Stomach (tissue), 8 donors: ENCODE measurements at regions not wholly inside any gene's neighbourhood (a gene's known extent, or its start where the extent isn't known, plus 50 kb on each side); places are given as distances from the start of the nearest gene placed in this dataset.

Source experiments
- DNase-seq, 2 donors: peaks; one replicate each; pipeline versions ENCODE4 v3.0.0 to v3.0.0-alpha.2; 2013 to 2019
- H3K27ac ChIP-seq, 5 donors: fragments of 200-600 bp in 4 of 5; sonication (generic) in 4 of 5; one replicate each; pipeline ENCODE4 v1.5.1; 2013 to 2019; ENCODE audit warnings: mild to moderate bottlenecking in 1 of 5, moderate library complexity in 1 of 5
- H3K27me3 ChIP-seq, 3 donors: fragments of 200-600 bp; sonication (generic); one replicate each; pipeline ENCODE4 v1.5.1; 2017 to 2019; ENCODE audit warnings: mixed run types in 1 of 3
- H3K36me3 ChIP-seq, 4 donors: fragments of 200-600 bp; sonication (generic); 1 replicate in 3 of 4; 2 replicates in 1 of 4; pipeline ENCODE4 v1.5.1; 2016 to 2019
- H3K4me1 ChIP-seq, 4 donors: fragments of 200-600 bp; sonication (generic); one replicate each; pipeline ENCODE4 v1.5.1; 2016 to 2019
- H3K4me3 ChIP-seq, 4 donors: fragments of 200-600 bp; sonication (generic) in 3 of 4; one replicate each; pipeline ENCODE4 v1.5.1; 2016 to 2019; ENCODE audit warnings: mild to moderate bottlenecking in 1 of 4
- H3K9me3 ChIP-seq, 4 donors: fragments of 200-600 bp; sonication (generic); one replicate each; pipeline ENCODE4 v1.5.1; 2016 to 2019
- EP300 ChIP-seq: sonication (generic); formaldehyde crosslinking; IDR thresholded peaks from one replicate; pipeline ENCODE4 v1.6.1; 2017; ENCODE audit warnings: antibody characterized with exemption
- POLR2A ChIP-seq, 4 donors: fragments of 450-650 bp; IDR thresholded peaks; one replicate each; pipeline ENCODE4 v1.6.1; 2016; ENCODE audit warnings: antibody characterized with exemption in 4 of 4, control low read depth in 2 of 4, mild to moderate bottlenecking in 1 of 4, moderate library complexity in 1 of 4
- POLR2AphosphoS5 ChIP-seq, 3 donors: sonication (generic); formaldehyde crosslinking; IDR thresholded peaks; one replicate each; pipeline ENCODE4 v1.6.1; 2016; ENCODE audit warnings: antibody characterized with exemption in 3 of 3
- WGBS, 5 donors: extraction: QIAGEN DNeasy Blood & Tissue Kit in 3 of 5; methylation state at CpG; one replicate each; pipeline versions ENCODE4 v1.1.5 to v1.1.7; 2013 to 2018; 5-methylcytosine and 5-hydroxymethylcytosine counted together
- intact Hi-C: fragments of 100-400 bp; cut with DNase I; formaldehyde crosslinking; loops from one replicate; pipeline ENCODE4 v1.15.1; 2023; ENCODE audit warnings: low total_unique reads
- TF ChIP-seq, protein P1 (sequence below), 7 experiments: fragments of 450-650 bp in 4 of 7; fragments of 200-600 bp in 3 of 7; sonication (generic) in 3 of 7; IDR thresholded peaks; one replicate each; pipeline ENCODE4 v1.5.1; 2016 to 2019; ENCODE audit warnings: antibody characterized with exemption in 7 of 7, control low read depth in 2 of 7, mild to moderate bottlenecking in 1 of 7
- donor health status: healthy with polysubstance abuse.
- donor health status: Bipolar disorder and iron deficiency.
- donor health status: healthy.

- no peaks in the 10 kb centered on the region for H3K36me3 ChIP-seq
- TF ChIP-seq, protein P1, sequence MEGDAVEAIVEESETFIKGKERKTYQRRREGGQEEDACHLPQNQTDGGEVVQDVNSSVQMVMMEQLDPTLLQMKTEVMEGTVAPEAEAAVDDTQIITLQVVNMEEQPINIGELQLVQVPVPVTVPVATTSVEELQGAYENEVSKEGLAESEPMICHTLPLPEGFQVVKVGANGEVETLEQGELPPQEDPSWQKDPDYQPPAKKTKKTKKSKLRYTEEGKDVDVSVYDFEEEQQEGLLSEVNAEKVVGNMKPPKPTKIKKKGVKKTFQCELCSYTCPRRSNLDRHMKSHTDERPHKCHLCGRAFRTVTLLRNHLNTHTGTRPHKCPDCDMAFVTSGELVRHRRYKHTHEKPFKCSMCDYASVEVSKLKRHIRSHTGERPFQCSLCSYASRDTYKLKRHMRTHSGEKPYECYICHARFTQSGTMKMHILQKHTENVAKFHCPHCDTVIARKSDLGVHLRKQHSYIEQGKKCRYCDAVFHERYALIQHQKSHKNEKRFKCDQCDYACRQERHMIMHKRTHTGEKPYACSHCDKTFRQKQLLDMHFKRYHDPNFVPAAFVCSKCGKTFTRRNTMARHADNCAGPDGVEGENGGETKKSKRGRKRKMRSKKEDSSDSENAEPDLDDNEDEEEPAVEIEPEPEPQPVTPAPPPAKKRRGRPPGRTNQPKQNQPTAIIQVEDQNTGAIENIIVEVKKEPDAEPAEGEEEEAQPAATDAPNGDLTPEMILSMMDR (IDR thresholded peaks at IDR 0.05) = no peak
- no peak for TF ChIP-seq POLR2A (IDR thresholded peaks at IDR 0.05)
- TF ChIP-seq POLR2AphosphoS5 (IDR thresholded peaks at IDR 0.05) = no peak
- TF ChIP-seq EP300 = no peak
- H3K4me3 ChIP-seq = no peak overlapping the region
- intact Hi-C loops = no loop called here
- peaks cover 0 to 8% (median 2%) of the 10 kb centered on the region in 4 donors for H3K4me1 ChIP-seq
- no peak for DNase-seq
- H3K27me3 ChIP-seq = no peaks in the 10 kb centered on the region
- H3K9me3 ChIP-seq = no peaks in the 10 kb centered on the region
- 45 to 63% (median 60%) methylated on average over 2 of the region's 2 CpGs for WGBS, 5 donors
- no peak overlapping the region for H3K27ac ChIP-seq
Observed at GRCh38 chr5:109994135-109994534, 304.4 kb downstream of the MAN2A1 start.

GRCh38 chr5:109996246-109996645 lies 306.5 kb downstream of the MAN2A1 start:
- peak in 1 of 2 donors; percentile 26 for DNase-seq
- Histone ChIP-seq H3K9me3 (no peaks in the 10 kb centered on the region), H3K36me3 (no peaks in the 10 kb centered on the region), H3K4me1 (peaks cover 0 to 15% (median 3%) of the 10 kb centered on the region in 4 donors), H3K27me3 (no peaks in the 10 kb centered on the region), H3K4me3 (no peak overlapping the region), H3K27ac (no peak overlapping the region)
- 53 to 65% (median 57%) methylated on average over 2 of the region's 2 CpGs for WGBS, 5 donors
- intact Hi-C loops = no loop called here
- TF ChIP-seq, protein P1 (IDR thresholded peaks at IDR 0.05) = no peak
- no peak for TF ChIP-seq POLR2AphosphoS5 (IDR thresholded peaks at IDR 0.05)
- no peak for TF ChIP-seq POLR2A (IDR thresholded peaks at IDR 0.05)
- TF ChIP-seq EP300 = no peak

- H3K4me1 ChIP-seq = peaks cover 0 to 22% (median 3%) of the 10 kb centered on the region in 4 donors
- no peak for DNase-seq
- no peak for TF ChIP-seq POLR2A (IDR thresholded peaks at IDR 0.05)
- no peak for TF ChIP-seq EP300
- TF ChIP-seq, protein P1 (IDR thresholded peaks at IDR 0.05) = no peak
- no peak for TF ChIP-seq POLR2AphosphoS5 (IDR thresholded peaks at IDR 0.05)
- intact Hi-C loops = no loop called here
- no peaks in the 10 kb centered on the region for H3K36me3 ChIP-seq
- 45 to 65% (median 50%) methylated on average over 3 of the region's 3 CpGs for WGBS, 5 donors
- no peaks in the 10 kb centered on the region for H3K27me3 ChIP-seq
- H3K9me3 ChIP-seq = no peaks in the 10 kb centered on the region
- no peak overlapping the region for H3K4me3 ChIP-seq
- H3K27ac ChIP-seq = no peak overlapping the region
Observed at GRCh38 chr5:109997161-109997560, 307.4 kb downstream of the MAN2A1 start.

DNA sequence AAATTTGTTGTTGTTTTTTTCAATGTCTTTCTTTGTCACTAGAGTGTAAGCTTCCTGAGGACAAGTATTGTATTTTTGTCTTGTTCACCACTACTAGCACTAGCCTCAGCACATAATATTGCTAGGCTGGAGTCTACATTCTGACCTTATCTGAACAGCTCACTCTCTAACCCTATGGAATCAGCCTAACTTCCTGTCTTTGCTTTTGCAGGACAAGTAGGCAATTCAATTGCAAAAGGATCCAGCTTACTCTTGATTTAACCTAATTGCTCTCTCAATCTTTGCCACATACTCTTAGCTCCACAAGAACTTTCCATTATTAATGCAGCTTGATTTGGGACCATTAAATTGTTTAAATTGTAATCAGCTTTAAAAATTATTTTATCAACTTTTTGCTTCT lies 308.5 kb downstream of the MAN2A1 start:
- H3K4me3 ChIP-seq = no peak overlapping the region
- no peaks in the 10 kb centered on the region for H3K27me3 ChIP-seq
- no peak for DNase-seq
- intact Hi-C loops = no loop called here
- H3K36me3 ChIP-seq = no peaks in the 10 kb centered on the region
- H3K9me3 ChIP-seq = no peaks in the 10 kb centered on the region
- TF ChIP-seq EP300 (no peak), POLR2A (IDR thresholded peaks at IDR 0.05) (no peak), POLR2AphosphoS5 (IDR thresholded peaks at IDR 0.05) (no peak)
- TF ChIP-seq, protein P1 (IDR thresholded peaks at IDR 0.05) = no peak
- H3K4me1 ChIP-seq = peaks cover 0 to 22% (median 3%) of the 10 kb centered on the region in 4 donors
- H3K27ac ChIP-seq = no peak overlapping the region
